Neural cell (in vitro differentiated cells): ENCODE measurements at regions not wholly inside any gene's neighbourhood (a gene's known extent, or its start where the extent isn't known, plus 50 kb on each side); places are given as distances from the start of the nearest gene placed in this dataset.

Experiments
- EZH2 ChIP-seq: fragments of 200-600, 300-800 bp; shearing (Covaris generic), sonication (generic); IDR thresholded peaks from 2 replicates; pipeline ENCODE4 v1.6.1; 2014; ENCODE audit warnings: antibody characterized with exemption, low read length, borderline replicate concordance, mild to moderate bottlenecking; ENCODE audit not compliant: insufficient read depth, poor library complexity, severe bottlenecking
- TAF1 ChIP-seq: IDR thresholded peaks from 2 replicates; pipeline ENCODE4 v1.6.1; 2012; ENCODE audit warnings: low read depth
- TF ChIP-seq, protein P1 (sequence below): fragments of 450-650 bp; IDR thresholded peaks from 2 replicates; pipeline ENCODE4 v1.5.1; 2014; ENCODE audit warnings: antibody characterized with exemption, mild to moderate bottlenecking, moderate library complexity; ENCODE audit not compliant: poor library complexity, severe bottlenecking

DNA sequence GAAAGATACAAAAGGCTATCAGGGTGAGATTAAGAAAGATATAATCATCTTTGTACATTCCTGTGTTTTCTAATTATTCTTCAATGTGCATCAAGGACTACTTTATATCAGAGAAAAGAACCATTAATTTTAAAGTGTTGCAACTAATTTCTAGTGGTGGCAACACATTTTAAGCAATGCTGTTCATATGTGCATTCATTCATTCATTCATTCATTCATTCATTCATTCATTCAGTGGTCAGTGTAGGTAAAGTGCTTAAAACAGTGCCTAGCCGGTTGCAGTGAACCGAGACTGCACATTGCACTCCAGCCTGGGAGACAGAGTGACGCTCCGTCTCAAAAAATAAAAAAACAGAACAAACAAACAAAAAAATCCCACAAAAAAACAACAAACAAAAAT is 155.7 kb upstream of the ZNF536 start:
- TF ChIP-seq, protein P1, sequence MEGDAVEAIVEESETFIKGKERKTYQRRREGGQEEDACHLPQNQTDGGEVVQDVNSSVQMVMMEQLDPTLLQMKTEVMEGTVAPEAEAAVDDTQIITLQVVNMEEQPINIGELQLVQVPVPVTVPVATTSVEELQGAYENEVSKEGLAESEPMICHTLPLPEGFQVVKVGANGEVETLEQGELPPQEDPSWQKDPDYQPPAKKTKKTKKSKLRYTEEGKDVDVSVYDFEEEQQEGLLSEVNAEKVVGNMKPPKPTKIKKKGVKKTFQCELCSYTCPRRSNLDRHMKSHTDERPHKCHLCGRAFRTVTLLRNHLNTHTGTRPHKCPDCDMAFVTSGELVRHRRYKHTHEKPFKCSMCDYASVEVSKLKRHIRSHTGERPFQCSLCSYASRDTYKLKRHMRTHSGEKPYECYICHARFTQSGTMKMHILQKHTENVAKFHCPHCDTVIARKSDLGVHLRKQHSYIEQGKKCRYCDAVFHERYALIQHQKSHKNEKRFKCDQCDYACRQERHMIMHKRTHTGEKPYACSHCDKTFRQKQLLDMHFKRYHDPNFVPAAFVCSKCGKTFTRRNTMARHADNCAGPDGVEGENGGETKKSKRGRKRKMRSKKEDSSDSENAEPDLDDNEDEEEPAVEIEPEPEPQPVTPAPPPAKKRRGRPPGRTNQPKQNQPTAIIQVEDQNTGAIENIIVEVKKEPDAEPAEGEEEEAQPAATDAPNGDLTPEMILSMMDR, result no peak
- no peak for TF ChIP-seq TAF1
- no peak for TF ChIP-seq EZH2
